ENCODE measurements at regions not wholly inside any gene's neighbourhood (a gene's known extent, or its start where the extent isn't known, plus 50 kb on each side); places are given as distances from the start of the nearest gene placed in this dataset.

DNA sequence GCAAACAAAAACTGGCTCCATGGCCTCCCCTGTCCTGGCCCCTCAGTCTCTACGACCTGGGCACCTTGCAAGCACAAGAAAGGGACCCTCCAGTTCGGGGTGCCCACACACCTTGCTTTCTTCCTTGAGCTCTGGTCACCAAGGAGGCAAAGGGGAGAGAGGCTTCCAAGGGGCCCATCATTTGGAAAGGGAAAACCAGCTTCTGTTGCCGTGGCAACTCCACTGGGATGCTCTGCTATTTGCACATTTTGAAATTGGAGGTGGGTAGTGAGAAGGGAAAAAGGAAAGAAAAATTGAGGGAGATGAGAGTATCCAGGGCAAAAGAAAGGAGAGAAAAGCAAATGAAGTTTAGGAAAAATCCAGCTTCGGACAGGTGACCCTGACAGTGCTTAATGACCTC lies 388.4 kb downstream of the SHANK2 start:
- H3K27me3 ChIP-seq (ENCODE audit: control insufficient read depth in 2 of 2, insufficient read depth in 2 of 2, low read length in 2 of 2): no peaks in the 10 kb centered on the region
- Mint-ChIP-seq H3K36me3 (no peaks in the 10 kb centered on the region), H3K9me3 (peaks cover 0 to 2% (median 0%) of the 10 kb centered on the region in 11 donors), H3K4me3 (no peak overlapping the region), H3K27ac (no peak overlapping the region), H3K27me3 (peaks cover 0 to 10% (median 8%) of the 10 kb centered on the region in 5 donors), H3K4me1 (no peaks in the 10 kb centered on the region)
- H3K36me3 ChIP-seq (ENCODE audit: control insufficient read depth in 2 of 3, insufficient read depth in 3 of 3, low read length in 3 of 3): no peaks in the 10 kb centered on the region
- ChIA-PET CTCF (no interaction called here), POLR2A (no interaction called here)
- ATAC-seq (no peak), DNase-seq (no peak)
- H3K27ac ChIP-seq (ENCODE audit: low read depth, low read length): no peak overlapping the region
- intact Hi-C loops (cut with micrococcal nuclease): no loop called here
- H3K4me3 ChIP-seq (ENCODE audit: low read length): no peak overlapping the region
- no peaks in the 10 kb centered on the region for H3K9me3 ChIP-seq (ENCODE audit: control insufficient read depth in 2 of 3, low read length in 3 of 3)
- H3K4me1 ChIP-seq (ENCODE audit: control insufficient read depth in 2 of 2, insufficient read depth in 2 of 2, low read length in 2 of 2): no peaks in the 10 kb centered on the region

DNA sequence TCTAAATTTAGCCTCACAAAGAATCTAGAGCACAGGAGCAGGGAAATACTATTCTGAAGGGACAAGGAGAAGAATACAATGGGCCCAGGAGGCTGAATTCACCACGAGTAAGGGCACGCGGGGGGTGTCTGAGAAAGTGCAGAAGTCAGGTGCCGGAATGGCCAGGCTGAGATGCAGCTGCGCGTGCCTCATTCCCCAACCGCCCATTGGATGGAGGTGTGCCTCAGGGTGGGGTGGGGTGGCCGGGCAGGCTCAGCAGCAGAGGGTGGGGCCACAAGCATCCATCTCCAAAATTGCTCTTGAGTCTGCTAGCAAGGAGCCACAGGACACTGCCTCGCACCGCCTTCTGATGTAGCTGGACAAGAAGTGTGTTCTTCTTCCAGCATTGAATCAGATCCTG lies 387.0 kb downstream of the SHANK2 start:
- Mint-ChIP-seq H3K4me3 (no peak overlapping the region), H3K36me3 (no peaks in the 10 kb centered on the region), H3K4me1 (no peaks in the 10 kb centered on the region), H3K27me3 (peaks cover 0 to 13% (median 8%) of the 10 kb centered on the region in 5 donors), H3K27ac (no peak overlapping the region), H3K9me3 (peaks cover 0 to 3% (median 0%) of the 10 kb centered on the region in 11 donors)
- Histone ChIP-seq H3K4me3 (ENCODE audit: low read length) (no peak overlapping the region), H3K4me1 (ENCODE audit: control insufficient read depth in 2 of 2, insufficient read depth in 2 of 2, low read length in 2 of 2) (no peaks in the 10 kb centered on the region), H3K27me3 (ENCODE audit: control insufficient read depth in 2 of 2, insufficient read depth in 2 of 2, low read length in 2 of 2) (no peaks in the 10 kb centered on the region), H3K9me3 (ENCODE audit: control insufficient read depth in 2 of 3, low read length in 3 of 3) (no peaks in the 10 kb centered on the region), H3K36me3 (ENCODE audit: control insufficient read depth in 2 of 3, insufficient read depth in 3 of 3, low read length in 3 of 3) (no peaks in the 10 kb centered on the region), H3K27ac (ENCODE audit: low read depth, low read length) (no peak overlapping the region)
- no peak for ATAC-seq
- intact Hi-C loops (cut with micrococcal nuclease): no loop called here
- DNase-seq: no peak
- CTCF ChIA-PET: no interaction called here
- POLR2A ChIA-PET: no interaction called here

DNA sequence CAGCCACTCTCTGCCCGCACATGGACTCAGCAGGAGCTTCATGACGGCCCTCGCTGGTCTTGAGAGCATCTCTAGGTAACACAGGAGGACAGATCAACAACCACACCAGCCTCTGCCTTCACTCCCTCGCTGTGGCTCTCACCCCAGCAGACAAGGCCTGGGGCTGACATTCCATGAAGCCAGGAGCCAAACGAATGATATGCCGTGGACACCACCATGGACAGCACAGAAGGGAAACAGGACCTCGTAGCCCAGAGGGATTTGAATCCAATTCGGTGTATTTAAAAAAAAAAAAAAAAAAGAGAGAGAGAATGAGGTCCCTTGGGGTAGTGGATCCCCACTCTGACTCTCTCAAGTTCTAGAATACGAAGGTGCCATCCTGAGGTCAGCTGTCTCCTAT lies 385.5 kb downstream of the SHANK2 start:
- Mint-ChIP-seq H3K27me3 (peaks cover 0 to 20% (median 10%) of the 10 kb centered on the region in 5 donors), H3K9me3 (peaks cover 0 to 3% (median 0%) of the 10 kb centered on the region in 11 donors), H3K27ac (no peak overlapping the region), H3K4me1 (no peaks in the 10 kb centered on the region), H3K36me3 (no peaks in the 10 kb centered on the region), H3K4me3 (no peak overlapping the region)
- intact Hi-C loops (cut with micrococcal nuclease): no loop called here
- ChIA-PET POLR2A (no interaction called here), CTCF (interaction anchor here (0.6 kb wide), 1 partner anchor 226 kb away, joined by 4 read pairs; no protein-coding TSS in a partner anchor)
- no peaks in the 10 kb centered on the region for H3K36me3 ChIP-seq (ENCODE audit: control insufficient read depth in 2 of 3, insufficient read depth in 3 of 3, low read length in 3 of 3)
- ATAC-seq: no peak
- H3K9me3 ChIP-seq (ENCODE audit: control insufficient read depth in 2 of 3, low read length in 3 of 3): no peaks in the 10 kb centered on the region
- no peak overlapping the region for H3K27ac ChIP-seq (ENCODE audit: low read depth, low read length)
- H3K4me1 ChIP-seq (ENCODE audit: control insufficient read depth in 2 of 2, insufficient read depth in 2 of 2, low read length in 2 of 2): no peaks in the 10 kb centered on the region
- H3K27me3 ChIP-seq (ENCODE audit: control insufficient read depth in 2 of 2, insufficient read depth in 2 of 2, low read length in 2 of 2): no peaks in the 10 kb centered on the region
- H3K4me3 ChIP-seq (ENCODE audit: low read length): no peak overlapping the region
- no peak for DNase-seq

DNA sequence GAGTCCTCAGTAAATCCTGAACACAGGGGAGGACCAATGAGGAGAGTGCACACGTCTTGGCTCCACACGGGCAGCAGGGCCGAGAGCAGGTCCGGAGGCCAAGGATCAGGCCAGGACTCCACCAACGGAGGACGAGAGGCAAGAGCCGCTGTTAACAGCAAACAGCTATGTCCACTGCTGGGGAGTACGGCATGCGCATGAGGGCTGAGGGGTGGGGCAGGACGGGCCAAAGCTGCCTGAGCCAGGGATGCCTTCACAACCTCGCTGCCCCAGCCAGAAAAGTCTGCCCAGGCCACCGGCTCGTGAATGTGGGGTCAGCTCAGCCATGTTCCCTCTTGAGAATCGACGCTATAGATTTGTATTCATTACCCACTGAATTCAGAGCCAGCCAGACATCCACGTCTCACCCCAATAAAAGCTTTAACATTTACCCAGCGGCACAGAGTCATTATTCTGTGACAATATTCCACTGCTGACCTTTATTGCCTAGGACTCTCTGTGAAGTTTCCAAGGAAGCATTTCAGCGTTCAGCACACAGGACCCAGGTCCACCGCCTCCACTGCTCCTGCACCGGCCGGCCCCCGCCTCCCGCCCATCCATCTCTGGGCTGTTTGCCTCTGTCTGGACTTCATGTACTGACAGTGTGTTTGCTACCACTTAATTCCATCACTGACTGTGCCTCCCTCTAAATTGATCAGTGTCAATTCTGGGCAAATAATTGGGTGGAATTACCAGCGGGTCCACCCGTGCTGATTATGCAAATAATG lies 384.9 kb downstream of the SHANK2 start:
- Mint-ChIP-seq H3K27ac (peak overlapping the region in 1 of 9 donors; percentile 27), H3K9me3 (peaks cover 0 to 2% (median 0%) of the 10 kb centered on the region in 11 donors), H3K36me3 (no peaks in the 10 kb centered on the region), H3K4me1 (no peaks in the 10 kb centered on the region), H3K27me3 (peaks cover 0 to 24% (median 12%) of the 10 kb centered on the region in 5 donors), H3K4me3 (no peak overlapping the region)
- Histone ChIP-seq H3K36me3 (ENCODE audit: control insufficient read depth in 2 of 3, insufficient read depth in 3 of 3, low read length in 3 of 3) (no peaks in the 10 kb centered on the region), H3K9me3 (ENCODE audit: control insufficient read depth in 2 of 3, low read length in 3 of 3) (no peaks in the 10 kb centered on the region), H3K4me3 (ENCODE audit: low read length) (no peak overlapping the region), H3K27me3 (ENCODE audit: control insufficient read depth in 2 of 2, insufficient read depth in 2 of 2, low read length in 2 of 2) (no peaks in the 10 kb centered on the region), H3K27ac (ENCODE audit: low read depth, low read length) (no peak overlapping the region), H3K4me1 (ENCODE audit: control insufficient read depth in 2 of 2, insufficient read depth in 2 of 2, low read length in 2 of 2) (no peaks in the 10 kb centered on the region)
- POLR2A ChIA-PET: no interaction called here
- ATAC-seq (no peak), DNase-seq (no peak)
- CTCF ChIA-PET: interaction anchor here (0.6 kb wide), 1 partner anchor 227 kb away, joined by 4 read pairs; no protein-coding TSS in a partner anchor
- intact Hi-C loops (cut with micrococcal nuclease): no loop called here

DNA sequence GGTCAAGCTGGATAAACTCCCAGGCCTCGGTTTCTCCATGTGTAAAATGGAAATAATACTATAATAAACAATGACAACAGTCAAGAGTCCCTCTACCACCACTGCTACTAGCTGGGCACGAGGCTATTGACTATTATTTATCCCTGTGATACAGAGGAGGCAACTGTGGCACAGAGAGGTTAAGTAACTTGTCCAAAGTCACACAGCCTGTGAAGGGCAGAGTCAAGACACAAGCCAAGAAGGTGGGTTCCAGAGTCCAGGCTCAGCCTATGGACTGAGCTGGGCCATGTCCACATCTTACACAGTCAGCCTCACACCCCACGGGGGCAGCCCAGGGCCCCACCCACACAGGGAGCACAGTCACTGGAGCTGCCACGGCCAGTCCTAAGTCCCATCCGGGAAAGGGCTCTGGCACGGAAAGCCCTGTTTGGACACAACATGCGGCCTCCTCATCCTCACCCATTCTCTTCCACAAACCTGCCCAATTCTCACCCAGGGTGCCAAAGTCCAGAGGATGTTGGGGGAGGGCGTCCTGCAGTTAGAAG lies 384.0 kb downstream of the SHANK2 start:
- POLR2A ChIA-PET: no interaction called here
- Mint-ChIP-seq H3K36me3 (no peaks in the 10 kb centered on the region), H3K4me3 (no peak overlapping the region), H3K27ac (no peak overlapping the region), H3K4me1 (peaks cover 0 to 1% (median 0%) of the 10 kb centered on the region in 7 donors), H3K27me3 (peaks cover 0 to 32% (median 12%) of the 10 kb centered on the region in 5 donors), H3K9me3 (peaks cover 0 to 1% (median 0%) of the 10 kb centered on the region in 11 donors)
- Histone ChIP-seq H3K9me3 (ENCODE audit: control insufficient read depth in 2 of 3, low read length in 3 of 3) (no peaks in the 10 kb centered on the region), H3K27me3 (ENCODE audit: control insufficient read depth in 2 of 2, insufficient read depth in 2 of 2, low read length in 2 of 2) (no peaks in the 10 kb centered on the region), H3K4me1 (ENCODE audit: control insufficient read depth in 2 of 2, insufficient read depth in 2 of 2, low read length in 2 of 2) (no peaks in the 10 kb centered on the region), H3K4me3 (ENCODE audit: low read length) (no peak overlapping the region), H3K36me3 (ENCODE audit: control insufficient read depth in 2 of 3, insufficient read depth in 3 of 3, low read length in 3 of 3) (no peaks in the 10 kb centered on the region), H3K27ac (ENCODE audit: low read depth, low read length) (no peak overlapping the region)
- CTCF ChIA-PET: no interaction called here
- intact Hi-C loops (cut with micrococcal nuclease): no loop called here
- ATAC-seq (no peak), DNase-seq (no peak)

DNA sequence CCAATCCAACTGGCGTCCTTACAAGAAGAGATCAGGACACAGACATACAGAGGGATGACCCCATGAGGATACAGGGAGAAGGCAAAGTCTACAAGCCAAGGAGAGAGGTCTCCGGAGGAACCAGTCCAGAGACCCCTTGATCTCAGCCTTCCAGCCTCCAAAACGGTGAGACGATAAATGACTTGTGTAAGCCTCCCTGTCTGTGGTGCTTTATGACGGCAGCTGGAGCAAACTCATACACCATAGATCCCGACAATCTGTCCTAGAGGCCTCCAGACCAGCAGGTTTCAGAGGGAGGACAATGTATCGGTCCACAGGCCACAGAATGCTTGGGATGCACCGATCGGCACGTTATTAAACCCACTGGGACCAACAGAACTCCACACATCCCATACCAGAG lies 383.3 kb downstream of the SHANK2 start:
- H3K27ac Mint-ChIP-seq: no peak overlapping the region
- no peaks in the 10 kb centered on the region for H3K36me3 Mint-ChIP-seq
- ChIA-PET CTCF (no interaction called here), POLR2A (no interaction called here)
- no peak for DNase-seq
- Histone ChIP-seq H3K36me3 (ENCODE audit: control insufficient read depth in 2 of 3, insufficient read depth in 3 of 3, low read length in 3 of 3) (no peaks in the 10 kb centered on the region), H3K27me3 (ENCODE audit: control insufficient read depth in 2 of 2, insufficient read depth in 2 of 2, low read length in 2 of 2) (no peaks in the 10 kb centered on the region), H3K9me3 (ENCODE audit: control insufficient read depth in 2 of 3, low read length in 3 of 3) (no peaks in the 10 kb centered on the region), H3K27ac (ENCODE audit: low read depth, low read length) (no peak overlapping the region), H3K4me1 (ENCODE audit: control insufficient read depth in 2 of 2, insufficient read depth in 2 of 2, low read length in 2 of 2) (no peaks in the 10 kb centered on the region), H3K4me3 (ENCODE audit: low read length) (no peak overlapping the region)
- peaks cover 0 to 1% (median 0%) of the 10 kb centered on the region in 7 donors for H3K4me1 Mint-ChIP-seq
- no peak for ATAC-seq
- intact Hi-C loops (cut with micrococcal nuclease): no loop called here
- H3K9me3 Mint-ChIP-seq: peaks cover 0 to 3% (median 0%) of the 10 kb centered on the region in 11 donors
- H3K4me3 Mint-ChIP-seq: no peak overlapping the region
- H3K27me3 Mint-ChIP-seq: peaks cover 0 to 37% (median 16%) of the 10 kb centered on the region in 5 donors

DNA sequence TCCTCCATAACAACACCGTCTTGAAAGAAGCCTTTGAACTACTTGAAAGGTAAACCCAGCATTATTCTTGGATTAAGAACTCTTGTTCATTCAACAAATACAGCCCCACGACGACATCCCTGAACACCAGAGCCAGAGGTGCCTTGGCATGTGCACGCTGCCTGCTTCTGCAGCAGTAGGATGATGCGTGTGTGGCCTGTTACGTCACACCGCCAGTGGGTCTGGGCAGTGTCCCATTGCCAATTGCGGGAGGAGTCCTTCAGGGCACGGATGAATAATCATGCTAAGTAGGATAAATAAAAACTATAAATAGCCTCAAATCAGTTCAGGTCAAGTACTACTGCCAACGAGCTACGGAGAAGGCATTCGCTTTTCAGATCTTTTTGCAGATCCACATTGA lies 380.5 kb downstream of the SHANK2 start:
- no peaks in the 10 kb centered on the region for H3K4me1 ChIP-seq (ENCODE audit: control insufficient read depth in 2 of 2, insufficient read depth in 2 of 2, low read length in 2 of 2)
- H3K27ac Mint-ChIP-seq: no peak overlapping the region
- no peaks in the 10 kb centered on the region for H3K9me3 ChIP-seq (ENCODE audit: control insufficient read depth in 2 of 3, low read length in 3 of 3)
- DNase-seq: no peak
- H3K27me3 Mint-ChIP-seq: peaks cover 0 to 39% (median 15%) of the 10 kb centered on the region in 5 donors
- no peak overlapping the region for H3K27ac ChIP-seq (ENCODE audit: low read depth, low read length)
- no peaks in the 10 kb centered on the region for H3K27me3 ChIP-seq (ENCODE audit: control insufficient read depth in 2 of 2, insufficient read depth in 2 of 2, low read length in 2 of 2)
- H3K4me3 ChIP-seq (ENCODE audit: low read length): no peak overlapping the region
- ChIA-PET CTCF (no interaction called here), POLR2A (no interaction called here)
- intact Hi-C loops (cut with micrococcal nuclease): no loop called here
- no peak for ATAC-seq
- H3K36me3 Mint-ChIP-seq: no peaks in the 10 kb centered on the region
- H3K4me1 Mint-ChIP-seq: peaks cover 0 to 1% (median 0%) of the 10 kb centered on the region in 7 donors
- peaks cover 0 to 2% (median 0%) of the 10 kb centered on the region in 11 donors for H3K9me3 Mint-ChIP-seq
- no peak overlapping the region for H3K4me3 Mint-ChIP-seq
- no peaks in the 10 kb centered on the region for H3K36me3 ChIP-seq (ENCODE audit: control insufficient read depth in 2 of 3, insufficient read depth in 3 of 3, low read length in 3 of 3)
